ENCODE measurements at regions not wholly inside any gene's neighbourhood (a gene's known extent, or its start where the extent isn't known, plus 50 kb on each side); places are given as distances from the start of the nearest gene placed in this dataset.

DNA sequence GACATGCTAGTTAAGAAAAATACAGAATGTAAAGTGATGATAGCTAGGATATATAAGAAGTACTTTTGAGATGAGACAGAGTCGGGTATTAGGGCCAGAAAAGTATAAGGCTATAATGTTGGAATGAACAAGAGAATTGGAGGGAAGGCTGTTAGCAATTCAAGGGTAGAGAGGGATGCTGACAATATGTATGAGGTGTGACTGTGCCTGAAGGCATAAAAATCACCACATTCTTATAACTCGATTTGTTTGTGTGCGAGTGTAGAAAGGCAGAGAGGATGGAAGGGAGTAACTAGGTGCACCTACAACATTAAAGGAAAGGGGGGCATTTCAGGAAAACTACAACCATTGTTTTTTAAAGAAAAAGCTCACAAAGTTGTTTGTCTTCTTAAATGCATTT lies 86.0 kb downstream of the FAT4 start:
- Histone ChIP-seq H3K27me3 (no peaks in the 10 kb centered on the region), H3K27ac (no peak overlapping the region), H3K4me3 (no peak overlapping the region), H3K4me1 (peaks cover 18% of the 10 kb centered on the region), H3K9me3 (no peaks in the 10 kb centered on the region), H3K36me3 (no peaks in the 10 kb centered on the region)
- intact Hi-C loops (cut with DNase I), result no loop called here
- TF ChIP-seq POLR2AphosphoS5 (IDR thresholded peaks at IDR 0.05; ENCODE audit: insufficient read depth in 1 of 2, low read depth in 1 of 2), result no peak
- no peak for TF ChIP-seq CTCF (IDR thresholded peaks at IDR 0.05)
- no peak for TF ChIP-seq POLR2A (IDR thresholded peaks at IDR 0.05)
- DNase-seq (ENCODE audit: extremely low spot score in 2 of 2), result no peak

DNA sequence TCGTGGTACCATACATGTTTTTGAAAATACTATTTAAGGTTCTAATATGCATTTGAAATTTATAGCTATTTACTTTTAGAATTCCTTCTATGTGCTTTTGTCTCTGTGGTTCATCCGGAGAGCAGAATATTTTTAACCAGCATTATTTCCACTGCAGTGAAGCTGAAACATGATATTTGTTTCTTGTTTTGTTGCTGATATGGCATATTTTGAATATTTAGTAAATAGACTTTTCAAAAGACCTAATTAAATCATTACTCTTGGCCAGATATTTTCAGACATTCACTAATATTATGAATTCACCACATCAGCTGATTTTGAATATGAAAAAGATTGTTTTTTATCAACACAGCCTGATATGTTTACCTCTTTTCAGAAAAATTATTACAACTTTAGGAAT lies 87.0 kb downstream of the FAT4 start:
- no peak for DNase-seq (ENCODE audit: extremely low spot score in 2 of 2)
- intact Hi-C loops (cut with DNase I), result no loop called here
- H3K9me3 ChIP-seq, result no peaks in the 10 kb centered on the region
- H3K27me3 ChIP-seq, result no peaks in the 10 kb centered on the region
- TF ChIP-seq POLR2AphosphoS5 (IDR thresholded peaks at IDR 0.05; ENCODE audit: insufficient read depth in 1 of 2, low read depth in 1 of 2) (no peak), POLR2A (IDR thresholded peaks at IDR 0.05) (no peak), CTCF (IDR thresholded peaks at IDR 0.05) (no peak)
- H3K4me1 ChIP-seq, result peaks cover 18% of the 10 kb centered on the region
- no peak overlapping the region for H3K27ac ChIP-seq
- no peak overlapping the region for H3K4me3 ChIP-seq
- no peaks in the 10 kb centered on the region for H3K36me3 ChIP-seq

- H3K27ac ChIP-seq, result no peak overlapping the region
- H3K27me3 ChIP-seq, result no peaks in the 10 kb centered on the region
- TF ChIP-seq POLR2AphosphoS5 (IDR thresholded peaks at IDR 0.05; ENCODE audit: insufficient read depth in 1 of 2, low read depth in 1 of 2), result no peak
- no peak for TF ChIP-seq POLR2A (IDR thresholded peaks at IDR 0.05)
- TF ChIP-seq CTCF (IDR thresholded peaks at IDR 0.05), result no peak
- no peaks in the 10 kb centered on the region for H3K4me1 ChIP-seq
- intact Hi-C loops (cut with DNase I), result no loop called here
- DNase-seq (ENCODE audit: extremely low spot score in 2 of 2), result no peak
- H3K9me3 ChIP-seq, result no peaks in the 10 kb centered on the region
- peaks cover 0 to 10% of the 10 kb centered on the region in 2 donors for H3K36me3 ChIP-seq
- no peak overlapping the region for H3K4me3 ChIP-seq
Observed at GRCh38 chr4:125420526-125420925, 105.8 kb downstream of the FAT4 start.

DNA sequence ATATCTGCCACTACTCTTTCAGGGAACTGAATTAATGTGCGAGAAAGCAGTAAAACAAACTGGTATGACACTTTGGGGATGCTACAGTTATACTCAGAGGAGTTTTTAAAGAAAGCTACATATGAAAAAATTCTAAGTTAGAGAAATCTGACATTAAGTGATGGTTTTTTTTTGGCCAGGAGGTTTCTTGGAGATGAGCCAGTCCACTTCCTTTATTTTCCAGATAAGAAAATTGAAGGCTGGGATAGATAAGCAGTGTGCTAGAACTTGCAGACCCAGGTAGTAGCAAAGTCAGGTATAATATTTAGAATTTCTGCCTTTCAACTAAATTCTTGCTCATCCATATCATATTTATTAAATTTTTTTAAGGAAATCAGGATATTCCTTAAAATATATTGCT lies 106.8 kb downstream of the FAT4 start:
- TF ChIP-seq POLR2AphosphoS5 (IDR thresholded peaks at IDR 0.05; ENCODE audit: insufficient read depth in 1 of 2, low read depth in 1 of 2) (no peak), POLR2A (IDR thresholded peaks at IDR 0.05) (no peak), CTCF (IDR thresholded peaks at IDR 0.05) (no peak)
- no peaks in the 10 kb centered on the region for H3K27me3 ChIP-seq
- intact Hi-C loops (cut with DNase I), result no loop called here
- H3K27ac ChIP-seq, result no peak overlapping the region
- no peak for DNase-seq (ENCODE audit: extremely low spot score in 2 of 2)
- no peaks in the 10 kb centered on the region for H3K9me3 ChIP-seq
- no peaks in the 10 kb centered on the region for H3K4me1 ChIP-seq
- H3K4me3 ChIP-seq, result no peak overlapping the region
- peaks cover 0 to 7% of the 10 kb centered on the region in 2 donors for H3K36me3 ChIP-seq

GRCh38 chr4:125423124-125423523 lies 108.4 kb downstream of the FAT4 start:
- no peak for DNase-seq (ENCODE audit: extremely low spot score in 2 of 2)
- Histone ChIP-seq H3K27me3 (no peaks in the 10 kb centered on the region), H3K4me1 (no peaks in the 10 kb centered on the region), H3K27ac (no peak overlapping the region), H3K4me3 (no peak overlapping the region), H3K9me3 (no peaks in the 10 kb centered on the region), H3K36me3 (no peaks in the 10 kb centered on the region)
- TF ChIP-seq POLR2AphosphoS5 (IDR thresholded peaks at IDR 0.05; ENCODE audit: insufficient read depth in 1 of 2, low read depth in 1 of 2) (no peak), POLR2A (IDR thresholded peaks at IDR 0.05) (no peak), CTCF (IDR thresholded peaks at IDR 0.05) (no peak)
- intact Hi-C loops (cut with DNase I), result no loop called here
